VCaP (cell line): ENCODE measurements at regions not wholly inside any gene's neighbourhood (a gene's known extent, or its start where the extent isn't known, plus 50 kb on each side); places are given as distances from the start of the nearest gene placed in this dataset.
A peak's percentile ranks its signal among the peaks of the same experiment; 100 is the strongest.

Experiments
- H3K27ac ChIP-seq: fragments of 450-650 bp; 2 replicates; pipeline ENCODE4 v1.5.1; 2017
- CTCF ChIP-seq: fragments of 450-650 bp; conservative IDR thresholded peaks from 2 replicates; pipeline ENCODE4 v1.5.1; 2017; ENCODE audit warnings: mild to moderate bottlenecking, moderate library complexity

DNA sequence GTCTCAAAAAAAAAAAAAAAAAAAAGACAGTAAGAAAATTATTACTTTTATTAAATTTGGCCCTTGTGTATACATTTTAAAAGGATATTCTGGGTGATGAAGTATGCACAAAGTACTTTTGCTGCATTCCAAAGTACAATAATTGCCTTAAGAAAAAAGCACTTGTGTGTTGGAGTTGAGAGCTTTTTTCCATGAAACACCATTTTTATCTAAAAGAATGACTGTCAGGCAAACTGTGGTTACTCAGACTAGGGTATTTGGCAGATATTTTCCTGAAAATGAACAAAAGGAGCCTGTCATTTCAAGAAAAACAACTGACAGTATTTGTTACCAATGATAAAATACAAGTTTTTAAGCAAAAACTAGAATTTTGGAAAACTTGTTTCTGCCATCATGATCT, 84.3 kb upstream of the PTPN3 start:
- no peak for TF ChIP-seq CTCF

DNA sequence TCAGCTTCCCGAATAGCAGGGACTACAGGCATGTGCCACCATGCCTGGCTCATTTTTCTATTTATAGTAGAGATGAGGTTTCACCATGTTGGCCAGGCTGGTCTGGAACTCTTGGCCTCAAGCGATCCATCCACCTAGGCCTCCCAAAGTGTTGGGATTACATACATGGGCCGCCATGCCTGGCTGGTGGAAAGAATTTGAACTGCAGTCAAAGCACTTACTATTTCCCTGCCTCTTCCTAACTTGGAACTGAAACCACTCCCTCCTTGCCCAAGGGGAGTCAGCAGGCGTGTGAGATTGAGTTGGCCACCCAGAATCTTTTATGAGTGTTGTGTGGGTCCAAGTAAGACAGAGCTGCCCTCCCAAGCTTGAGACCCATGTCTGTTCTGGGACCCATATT, 86.1 kb upstream of the PTPN3 start:
- no peak overlapping the region for H3K27ac ChIP-seq
- no peak for TF ChIP-seq CTCF

More for the DNA sequence above, 84.3 kb upstream of the PTPN3 start:
- H3K27ac ChIP-seq: no peak overlapping the region

- H3K27ac ChIP-seq: no peak overlapping the region
- TF ChIP-seq CTCF: no peak
Measured at GRCh38 chr9:109585796-109586195, 87.7 kb upstream of the PTPN3 start.

GRCh38 chr9:109586993-109587392, 88.9 kb upstream of the PTPN3 start:
- no peak for TF ChIP-seq CTCF
- H3K27ac ChIP-seq: no peak overlapping the region

DNA sequence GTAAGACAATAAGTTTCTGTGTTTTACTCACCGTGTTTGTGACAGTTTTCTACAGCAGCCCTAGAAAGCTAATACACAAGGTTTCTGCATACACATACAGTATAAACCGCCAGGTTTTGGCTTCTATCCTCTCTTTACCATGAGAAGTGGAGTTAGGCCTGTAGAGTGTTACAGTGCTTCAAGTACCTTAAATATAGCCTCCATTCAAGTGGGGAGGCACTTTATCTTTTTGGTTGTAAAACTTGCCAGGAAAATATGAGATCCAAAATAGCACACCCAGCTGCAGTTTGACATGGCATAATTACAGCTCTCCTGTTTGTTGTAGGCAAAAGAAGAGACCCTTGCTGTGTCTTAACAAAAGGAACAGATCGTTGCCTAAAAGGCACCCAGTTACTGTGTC, 90.3 kb upstream of the PTPN3 start:
- TF ChIP-seq CTCF: no peak
- no peak overlapping the region for H3K27ac ChIP-seq

DNA sequence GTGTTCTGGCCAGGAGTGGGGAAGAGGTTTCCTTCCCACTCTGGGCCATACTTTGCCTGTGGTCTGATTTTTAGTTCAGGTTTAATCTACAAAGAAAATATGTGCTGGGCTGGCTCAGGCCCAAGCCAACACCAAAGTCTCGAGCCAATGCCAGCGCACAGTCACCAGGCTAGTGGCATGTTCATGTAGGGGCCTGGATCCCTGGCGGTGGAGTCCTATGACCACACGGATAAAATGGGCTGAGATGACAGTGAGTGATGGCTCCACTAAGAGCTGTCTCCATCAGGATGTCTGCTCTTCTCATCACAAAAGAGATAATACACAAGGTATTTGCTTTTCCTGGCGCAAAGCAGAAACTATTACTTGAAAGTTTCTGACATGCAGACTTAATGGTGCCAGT, 92.9 kb upstream of the PTPN3 start:
- H3K27ac ChIP-seq: peak overlapping the region; percentile 52
- no peak for TF ChIP-seq CTCF

DNA sequence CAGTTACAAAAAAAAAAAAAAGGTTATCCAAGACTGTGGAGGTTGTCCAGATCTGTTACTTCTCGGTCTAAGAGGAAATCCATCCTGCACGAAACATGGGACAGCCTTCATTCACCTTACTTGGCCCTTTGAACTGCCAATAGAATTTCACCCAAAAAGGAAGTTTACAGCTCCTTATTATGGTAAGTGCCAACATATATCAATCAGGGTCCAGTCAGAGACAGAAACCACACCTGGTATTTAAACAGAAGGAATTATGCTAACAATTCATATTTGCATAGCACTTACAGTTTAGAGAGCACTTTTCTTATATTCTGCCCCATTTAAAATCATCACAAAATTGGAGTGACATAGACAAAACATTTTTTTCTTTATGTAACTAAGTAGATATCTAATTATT, 93.6 kb upstream of the PTPN3 start:
- peak overlapping the region; percentile 52 for H3K27ac ChIP-seq
- TF ChIP-seq CTCF: no peak

DNA sequence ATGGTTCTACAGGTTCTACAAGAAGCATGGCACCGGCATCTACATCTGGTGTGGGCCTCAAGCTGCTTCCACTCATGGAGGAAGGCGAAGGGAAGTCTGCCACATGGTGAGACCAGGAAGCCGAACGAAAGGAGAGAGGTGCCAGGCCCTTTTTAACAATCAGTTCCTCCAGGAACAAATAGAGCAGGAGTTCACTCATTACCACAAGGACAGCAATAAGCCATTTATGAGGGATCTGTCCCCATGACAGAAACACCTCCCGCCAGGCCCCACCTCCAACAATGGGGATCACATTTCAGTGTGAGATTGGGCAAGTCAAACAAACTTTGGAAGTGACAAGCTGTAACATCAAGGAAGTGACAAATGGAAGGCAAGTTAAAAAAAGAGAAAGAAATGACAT, 95.5 kb upstream of the PTPN3 start:
- H3K27ac ChIP-seq: no peak overlapping the region
- no peak for TF ChIP-seq CTCF
